NCI-H226 (cell line): ENCODE measurements at regions not wholly inside any gene's neighbourhood (a gene's known extent, or its start where the extent isn't known, plus 50 kb on each side); places are given as distances from the start of the nearest gene placed in this dataset.
A peak's percentile ranks its signal among the peaks of the same experiment; 100 is the strongest.
"Not testable (repeated sequence)": the region's sequence is repeated elsewhere in the genome, so short reads cannot be mapped to it uniquely, and the experiment has no call there.

Source experiments
- DNase-seq: peaks from one replicate; pipeline ENCODE4 v3.0.0-alpha.2; 2015

DNA sequence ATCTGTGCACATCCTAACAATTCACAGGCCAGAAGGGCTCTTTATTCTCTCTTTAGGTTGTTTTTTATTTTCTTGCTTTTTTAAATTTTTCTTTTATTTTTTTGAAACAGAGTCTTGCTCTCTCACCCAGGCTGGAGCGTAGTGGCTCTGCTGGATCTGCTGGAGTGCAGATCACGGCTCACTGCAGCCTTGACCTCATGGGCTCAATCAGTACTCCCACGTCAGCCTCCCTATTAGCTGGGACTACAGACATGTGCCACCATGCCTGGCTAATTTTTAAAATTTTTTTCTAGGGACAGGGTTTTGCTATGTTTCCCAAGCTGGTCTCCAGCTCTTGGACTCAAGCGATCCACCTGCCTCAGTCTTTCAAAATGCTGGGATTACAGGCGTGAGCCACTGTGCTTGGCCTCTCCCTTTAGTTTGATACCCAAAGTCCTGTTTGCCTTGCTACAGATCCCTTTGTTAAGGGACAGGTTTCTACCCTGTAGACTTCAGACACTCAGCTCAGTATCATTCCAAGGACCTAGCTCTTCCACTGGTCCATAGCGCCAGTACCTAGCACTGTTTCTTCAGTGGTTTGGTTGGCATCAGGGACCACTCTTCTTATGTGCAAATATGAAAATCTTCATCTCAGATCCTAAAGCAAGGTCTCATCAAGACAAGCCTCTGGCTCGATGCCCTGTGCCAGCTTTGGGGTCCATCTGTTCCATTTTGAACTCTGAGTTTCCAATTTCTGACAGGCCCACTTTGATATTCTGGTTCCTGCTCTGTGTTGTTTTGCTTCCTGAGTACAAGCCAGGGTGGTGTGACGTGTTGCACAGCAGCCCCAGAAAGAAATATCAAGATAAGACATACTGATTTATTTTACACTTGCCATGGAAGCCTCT lies 211.7 kb downstream of the FAT3 start:
- DNase-seq, result no peak

DNA sequence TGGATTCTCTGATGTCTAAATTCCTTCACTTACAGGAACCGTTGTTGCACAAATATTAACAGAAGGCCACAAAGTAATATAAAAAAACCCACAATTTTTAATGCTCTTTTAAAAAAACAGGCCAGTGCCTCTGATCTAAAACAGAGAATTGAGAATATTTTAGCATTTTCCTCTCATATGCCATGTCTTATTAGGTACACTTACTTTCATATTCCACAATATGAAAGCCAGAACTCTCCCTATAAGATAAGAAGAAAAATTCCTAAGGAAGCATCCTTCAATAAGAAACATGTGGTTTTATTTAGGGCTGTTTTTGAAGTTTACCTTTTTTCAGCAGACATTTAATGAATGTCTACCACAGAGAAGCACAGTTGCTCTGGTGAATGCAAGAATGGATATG lies 214.5 kb downstream of the FAT3 start:
- no peak for DNase-seq

DNA sequence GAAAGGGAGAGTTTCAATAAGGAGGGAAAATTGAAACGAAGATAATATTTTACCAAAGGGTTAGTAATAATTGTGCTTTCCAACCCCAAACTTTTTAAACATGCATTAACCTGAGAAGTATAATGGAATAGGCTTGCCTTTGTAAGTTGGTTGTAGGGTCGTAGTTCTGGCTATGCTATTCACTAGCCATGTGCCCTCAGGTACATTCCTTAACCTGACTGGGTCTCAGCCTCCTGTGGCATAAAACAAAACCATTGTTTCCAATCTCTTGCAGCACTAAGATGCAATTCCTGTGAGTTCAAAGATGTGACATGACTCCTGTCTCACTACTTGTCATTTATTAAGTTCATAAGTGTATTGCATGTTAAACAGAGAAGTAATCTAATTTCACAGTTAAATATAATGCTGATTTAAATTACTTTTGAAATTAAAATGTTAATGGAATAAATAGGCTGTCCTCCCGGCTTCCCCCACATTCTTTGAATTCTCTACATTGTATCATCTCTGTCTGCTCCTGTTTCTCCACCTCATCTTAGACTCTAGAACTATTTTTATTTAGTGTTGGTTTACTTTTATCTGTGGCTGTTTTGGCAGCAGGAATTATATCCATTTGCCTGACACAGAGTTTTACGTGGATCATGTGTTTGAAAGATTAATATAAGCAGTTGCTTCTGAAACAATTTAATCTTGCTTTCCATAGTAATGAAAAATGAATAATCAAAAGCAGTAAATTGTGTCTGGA lies 216.3 kb downstream of the FAT3 start:
- peak; percentile 11 for DNase-seq

DNA sequence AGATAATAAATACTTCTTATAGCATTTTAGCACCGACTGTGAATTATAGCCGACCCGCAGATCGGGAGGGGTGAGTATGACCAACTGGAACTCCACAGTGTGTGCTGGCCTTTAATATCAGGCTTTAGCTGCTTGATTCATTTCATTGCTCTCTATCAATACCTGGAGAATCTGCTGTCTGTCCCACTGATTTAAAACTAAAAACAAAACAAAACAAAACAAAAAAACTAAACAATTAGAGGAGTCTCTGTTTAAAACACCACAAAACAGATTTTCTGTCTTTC lies 216.8 kb downstream of the FAT3 start:
- DNase-seq, result no peak

DNA sequence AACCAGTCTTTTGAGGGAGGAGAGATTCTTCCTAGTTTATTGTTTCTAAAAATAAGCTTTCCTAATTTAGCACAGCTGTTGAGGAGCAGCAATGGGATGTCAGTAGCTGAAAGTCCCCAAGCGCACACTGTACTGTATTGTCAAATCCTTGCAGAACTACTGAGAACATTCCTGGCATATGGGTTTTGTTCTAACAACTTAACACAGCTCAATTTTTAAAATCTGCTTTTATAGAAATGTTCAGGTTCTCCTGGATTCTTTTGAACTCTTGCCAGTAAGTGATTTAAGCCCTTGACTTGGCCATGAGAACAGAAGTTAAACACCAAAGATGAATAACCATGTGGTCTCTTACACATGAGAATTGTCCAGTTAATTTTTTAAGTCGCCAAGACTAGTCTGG lies 218.6 kb downstream of the FAT3 start:
- no peak for DNase-seq

DNA sequence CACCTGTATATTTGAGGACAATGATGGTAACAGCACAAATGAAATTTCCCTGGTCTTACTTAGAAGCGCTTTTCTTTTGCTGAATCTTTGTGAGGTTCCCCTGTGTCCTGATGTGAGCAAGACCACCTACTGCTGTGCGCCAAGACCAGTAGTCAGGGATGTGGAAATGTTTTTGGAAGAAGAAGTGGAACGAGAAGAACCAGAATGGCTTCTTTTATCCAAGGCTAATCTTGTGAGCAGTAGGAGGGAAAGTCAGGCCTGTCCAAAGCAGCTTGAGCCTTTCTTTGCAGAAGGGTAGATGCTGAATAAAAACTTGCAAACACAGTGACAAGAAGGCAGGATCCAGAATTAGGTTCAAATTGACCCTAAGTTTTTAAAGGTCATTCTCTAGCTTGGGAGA lies 223.0 kb downstream of the FAT3 start:
- DNase-seq, result no peak

DNA sequence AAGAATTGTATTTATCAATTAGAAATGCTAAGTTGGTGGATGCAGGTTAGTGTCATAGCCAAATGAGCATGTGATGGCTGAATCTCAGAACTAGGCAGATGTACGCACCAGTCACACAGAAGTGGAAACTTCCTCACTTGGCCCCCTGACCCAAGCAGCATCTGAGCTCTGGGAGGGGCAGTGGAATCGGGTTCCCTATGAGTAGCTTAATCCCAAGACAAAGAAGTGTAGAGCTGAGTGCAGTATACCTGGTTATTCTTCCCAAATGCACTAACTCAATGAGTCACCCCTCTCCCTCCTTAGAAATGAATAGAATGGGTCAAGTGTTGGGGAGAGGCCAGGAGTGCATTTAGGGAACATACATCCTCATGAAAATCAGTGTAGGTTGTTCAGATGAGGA lies 224.6 kb downstream of the FAT3 start:
- no peak for DNase-seq

DNA sequence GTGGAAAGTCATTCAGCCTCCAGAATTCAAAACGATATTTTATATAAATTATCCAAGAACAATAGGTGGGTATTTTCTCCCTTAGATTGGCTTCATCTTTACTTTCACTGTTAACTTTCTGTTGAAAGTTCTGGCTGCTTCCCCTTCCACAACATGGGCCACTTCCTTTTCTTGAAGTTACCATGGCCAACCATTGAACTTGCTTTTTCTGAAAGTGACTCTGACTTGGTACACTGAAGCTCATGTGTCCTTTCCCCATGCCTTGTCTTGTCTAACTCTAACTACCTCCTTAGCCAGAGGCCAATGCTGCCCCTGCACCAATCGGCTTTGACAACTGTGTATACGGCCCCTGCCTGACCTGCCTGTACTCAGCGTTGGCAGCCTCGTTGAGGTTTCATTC lies 225.2 kb downstream of the FAT3 start:
- no peak for DNase-seq

DNA sequence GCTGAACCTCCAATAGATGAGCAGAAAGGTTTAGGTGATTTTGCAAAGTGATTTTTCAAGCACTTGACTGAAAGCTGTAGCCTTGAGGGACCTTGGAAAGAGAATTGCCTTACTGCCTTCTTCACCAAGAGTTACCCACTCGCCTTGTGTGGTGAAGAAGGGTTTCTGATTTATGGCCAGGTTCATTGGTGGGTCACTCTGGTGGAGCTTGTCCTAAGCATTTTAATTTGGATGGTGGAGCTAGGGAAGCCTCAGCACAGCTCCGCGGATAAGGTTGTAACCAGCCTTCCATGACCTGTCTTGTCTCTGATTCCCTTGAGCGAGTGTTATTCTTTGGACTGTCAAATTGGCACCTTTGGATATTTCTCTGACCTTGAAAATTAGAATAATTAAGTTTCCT lies 226.4 kb downstream of the FAT3 start:
- no peak for DNase-seq

DNA sequence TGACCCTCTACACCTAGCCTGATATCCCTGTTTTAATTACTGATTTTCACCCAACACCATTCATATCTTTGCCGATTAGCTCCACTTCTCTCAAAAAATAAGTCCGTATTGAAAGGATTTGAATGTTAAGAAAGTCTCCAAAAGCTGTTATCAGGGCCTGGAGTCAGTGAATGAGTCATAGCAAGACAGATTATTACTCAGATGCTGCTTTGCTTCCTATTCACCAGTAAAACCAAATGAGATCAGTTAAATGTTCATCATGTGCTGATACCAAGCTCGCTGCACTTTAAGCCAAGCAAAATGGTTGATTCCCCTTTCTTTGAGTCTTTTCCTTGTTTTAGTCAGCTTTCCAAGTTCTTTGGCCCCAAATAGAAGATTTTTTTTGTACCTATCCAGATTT lies 228.4 kb downstream of the FAT3 start:
- peak; percentile 66 for DNase-seq

DNA sequence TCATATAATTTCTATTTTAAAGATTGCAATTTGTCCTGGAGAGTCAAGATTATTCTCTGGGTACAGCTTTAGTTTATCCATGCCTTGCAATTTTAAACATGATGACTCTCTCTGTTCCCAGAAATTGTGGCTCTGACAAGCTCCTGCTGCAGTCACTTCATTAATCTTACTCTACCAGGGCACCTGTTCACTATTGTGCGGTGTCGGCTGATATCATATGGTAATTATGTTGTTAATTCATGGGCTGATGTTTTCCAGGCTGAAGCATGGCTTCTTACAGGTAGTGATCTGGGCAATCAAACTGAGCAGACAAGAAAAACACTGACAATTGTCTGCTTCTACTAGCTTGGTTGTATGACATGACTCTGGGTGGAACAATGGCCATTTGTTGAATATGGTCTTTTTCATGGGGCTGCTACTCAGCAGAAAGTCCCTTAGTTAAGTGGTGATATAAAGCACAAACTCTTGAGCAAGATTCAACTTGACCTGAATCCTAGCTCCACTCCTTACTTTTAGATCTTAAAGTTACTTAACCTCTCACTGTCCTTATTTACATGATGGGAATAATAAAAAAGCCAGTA lies 230.7 kb downstream of the FAT3 start:
- DNase-seq, result no peak

DNA sequence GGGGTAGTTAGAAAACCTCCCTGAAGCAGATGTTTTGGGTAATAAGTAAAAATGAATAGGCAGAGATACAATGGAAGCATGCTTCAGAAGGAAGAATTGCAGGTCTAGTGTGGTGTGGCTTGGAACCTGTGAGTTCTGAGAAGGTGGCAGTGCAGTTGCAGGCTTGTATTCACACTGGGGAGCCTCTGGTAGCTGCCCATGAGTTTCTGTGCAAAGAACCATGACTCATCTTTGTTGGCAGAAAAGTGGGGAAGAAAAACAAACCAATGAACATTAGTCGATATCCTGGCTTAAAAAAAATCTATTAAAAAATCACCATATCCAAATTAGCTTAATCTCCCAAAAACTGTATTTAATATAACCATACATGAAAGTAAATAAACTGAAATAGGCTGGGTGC lies 232.6 kb downstream of the FAT3 start:
- no peak for DNase-seq

DNA sequence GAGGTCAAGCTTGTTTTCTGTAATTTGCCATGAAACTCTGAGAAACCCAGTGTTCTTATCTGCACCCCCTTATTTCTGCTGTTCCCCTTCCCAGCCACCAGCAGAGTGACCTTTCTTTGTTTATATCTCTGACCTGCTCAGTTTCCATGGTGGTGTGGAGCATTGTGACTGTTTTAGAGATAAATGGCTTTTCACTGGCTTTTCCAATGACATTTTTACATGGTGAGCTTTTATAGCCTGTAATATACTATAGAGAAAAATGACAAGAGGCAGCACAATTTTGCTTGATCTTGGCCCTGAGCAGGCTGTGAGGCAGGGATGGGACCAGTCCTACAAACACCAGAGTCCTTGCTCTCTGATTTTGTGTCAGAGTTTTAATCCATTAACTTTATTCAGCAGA lies 233.9 kb downstream of the FAT3 start:
- no peak for DNase-seq

DNA sequence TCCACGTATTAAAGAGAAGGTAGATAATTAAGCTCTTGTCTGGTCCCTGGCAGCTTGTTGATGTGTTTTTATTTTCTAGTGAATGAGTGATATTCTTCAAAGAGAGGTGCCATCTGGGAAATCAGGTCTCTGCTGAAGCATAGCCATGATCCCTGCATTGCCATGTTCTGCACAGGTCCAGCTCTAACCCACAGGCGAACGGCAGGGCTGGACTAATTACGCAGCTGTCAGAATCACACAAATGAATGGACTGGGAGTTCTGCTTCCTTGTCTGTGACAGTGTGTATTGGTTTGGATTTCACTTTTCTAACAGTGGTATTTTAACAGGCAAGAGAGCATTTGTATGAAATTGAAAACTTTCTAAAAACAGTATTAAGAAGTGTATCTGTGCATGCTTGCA lies 235.6 kb downstream of the FAT3 start:
- no peak for DNase-seq

DNA sequence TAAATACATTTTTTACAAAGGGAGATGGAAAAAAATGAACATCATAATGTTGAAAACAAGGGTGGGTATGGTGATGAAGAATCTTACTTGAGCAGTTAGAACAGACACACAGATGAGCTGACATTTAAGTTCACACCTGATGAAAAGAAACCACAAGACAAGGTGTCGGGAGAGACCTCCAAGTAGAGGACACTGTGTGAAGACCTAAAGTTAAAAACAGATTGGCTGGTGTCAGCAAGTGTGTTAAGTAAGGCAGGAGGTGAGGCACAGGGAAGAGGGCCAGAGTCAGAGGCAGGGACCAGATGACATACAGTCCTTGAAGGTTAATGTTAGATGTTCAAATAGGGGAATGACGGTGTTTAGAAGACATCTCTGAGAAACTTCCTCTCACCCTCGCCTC lies 236.8 kb downstream of the FAT3 start:
- no peak for DNase-seq

DNA sequence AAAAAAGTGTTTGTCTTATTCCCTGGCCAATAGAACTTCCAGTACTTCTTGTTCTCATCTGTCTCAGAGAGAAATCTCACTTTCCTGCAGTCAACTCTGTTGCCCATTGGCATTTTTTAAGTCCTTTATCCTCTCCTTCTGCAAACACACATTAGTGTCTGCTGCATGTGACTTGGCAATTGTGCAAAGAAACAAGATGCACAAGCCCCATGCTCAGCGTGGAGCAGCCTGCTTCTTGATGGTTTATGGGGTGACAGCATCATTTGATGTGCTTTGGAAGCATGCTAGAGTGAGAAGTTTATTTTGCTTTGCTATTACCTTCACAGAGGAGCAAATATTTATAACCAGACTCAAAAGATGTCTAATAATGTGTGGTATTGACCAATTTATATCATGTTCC lies 238.2 kb downstream of the FAT3 start:
- no peak for DNase-seq

DNA sequence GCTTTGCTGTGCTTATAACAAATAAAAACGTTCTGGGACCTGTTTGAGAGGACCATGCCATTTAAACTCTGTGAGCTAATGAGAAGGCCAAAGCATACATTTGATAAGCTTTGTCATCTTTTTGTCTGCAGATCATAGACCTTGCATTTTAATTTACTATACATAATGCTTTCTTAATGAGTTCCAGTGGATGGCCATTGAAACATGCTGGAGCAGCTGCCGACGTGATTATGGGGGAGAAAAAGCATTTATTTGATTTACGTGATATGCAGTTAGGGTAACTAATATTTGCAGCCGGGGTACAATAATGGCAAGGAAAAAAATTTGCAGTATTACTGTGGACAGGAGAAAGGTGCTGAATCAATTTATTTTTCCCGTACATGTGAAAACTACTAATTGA lies 240.2 kb downstream of the FAT3 start:
- no peak for DNase-seq

DNA sequence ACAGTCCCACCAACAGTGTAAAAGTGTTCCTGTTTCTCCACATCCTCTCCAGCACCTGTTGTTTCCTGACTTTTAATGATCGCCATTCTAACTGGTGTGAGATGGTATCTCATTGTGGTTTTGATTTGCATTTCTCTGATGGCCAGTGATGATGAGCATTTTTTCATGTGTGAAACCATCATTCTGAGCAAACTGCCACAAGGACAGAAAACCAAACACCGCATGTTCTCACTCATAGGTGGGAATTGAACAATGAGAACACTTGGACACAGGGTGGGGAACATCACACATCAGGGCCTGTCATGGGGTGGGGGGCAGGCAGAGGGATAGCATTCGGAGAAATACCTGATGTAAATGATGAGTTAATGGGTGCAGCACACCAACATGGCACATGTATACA lies 240.8 kb downstream of the FAT3 start:
- not testable (repeated sequence) for DNase-seq

DNA sequence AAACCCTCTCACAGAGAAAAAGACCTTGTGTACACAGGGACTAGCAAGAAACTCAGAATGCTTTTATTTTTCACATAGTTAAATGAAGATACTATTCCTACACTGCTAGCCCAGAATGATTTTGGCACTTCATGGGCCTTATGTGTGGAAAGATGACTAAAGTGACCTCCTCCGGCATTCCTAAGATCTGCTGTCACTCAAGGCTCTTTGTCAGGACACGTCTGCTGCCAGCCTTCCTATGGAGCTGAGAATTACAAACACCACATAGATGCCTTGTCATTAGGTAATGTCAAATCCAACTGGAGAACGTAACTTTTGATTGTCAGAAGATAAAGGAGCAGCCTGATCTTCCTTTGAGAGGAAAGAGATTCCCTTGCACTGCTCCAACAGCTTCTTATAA lies 249.1 kb downstream of the FAT3 start:
- peak; percentile 12 for DNase-seq

DNA sequence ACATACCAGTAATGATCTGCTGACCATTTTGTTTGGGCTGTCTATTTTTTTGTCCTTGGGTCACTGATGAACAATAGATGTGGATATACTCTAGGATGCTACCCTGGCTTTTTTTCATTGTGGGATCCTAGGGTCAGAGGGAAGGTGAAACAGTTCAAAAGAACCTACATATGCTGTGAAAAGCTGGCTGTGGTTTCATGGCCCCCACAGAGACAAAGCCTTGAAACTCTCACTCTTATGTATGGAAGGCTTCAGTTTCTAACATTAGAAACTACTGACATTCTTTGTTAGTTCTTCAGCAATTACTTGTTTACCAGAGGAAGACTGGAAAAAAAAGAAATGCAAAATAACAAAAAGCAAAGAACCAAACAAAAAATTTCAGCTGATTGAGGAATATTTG lies 250.7 kb downstream of the FAT3 start:
- DNase-seq, result no peak

DNA sequence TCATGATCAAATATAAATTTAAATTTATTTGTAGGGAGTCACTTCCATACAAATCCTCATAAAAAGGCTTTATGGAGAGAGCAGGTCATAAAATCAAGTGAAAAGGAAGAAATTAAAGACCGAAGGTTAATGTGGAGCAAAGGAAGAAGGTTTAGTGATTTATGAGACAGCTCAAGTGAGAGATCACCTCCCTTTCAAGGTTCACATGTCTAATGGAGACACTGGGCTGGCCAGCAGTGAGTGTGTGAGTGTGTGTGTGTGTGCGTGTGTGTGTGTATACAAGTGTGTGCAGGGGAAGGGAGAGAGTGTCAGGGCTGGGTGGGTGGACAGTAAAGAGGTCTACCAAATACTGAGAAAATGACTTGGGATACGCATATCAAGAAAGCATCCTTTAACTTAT lies 251.2 kb downstream of the FAT3 start:
- DNase-seq, result no peak

DNA sequence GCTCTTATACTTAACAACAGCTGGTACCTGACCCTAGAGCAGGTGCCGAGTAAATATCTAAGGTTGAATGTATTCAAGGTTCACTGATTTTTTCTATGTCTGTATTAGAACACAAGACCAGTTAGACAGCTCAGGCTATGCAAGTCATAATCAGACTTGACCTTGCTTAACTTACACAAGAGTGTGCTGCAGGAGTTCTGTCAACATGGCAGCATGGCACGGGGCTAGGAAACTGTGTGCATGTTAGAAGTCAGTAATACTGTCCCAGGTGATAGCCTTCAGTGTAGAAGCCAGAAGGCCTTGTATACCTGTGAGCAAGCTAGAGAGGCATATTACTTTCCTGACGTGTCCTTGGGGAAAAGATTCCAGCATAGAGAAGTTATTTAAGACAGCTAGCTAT lies 253.1 kb downstream of the FAT3 start:
- DNase-seq, result no peak

DNA sequence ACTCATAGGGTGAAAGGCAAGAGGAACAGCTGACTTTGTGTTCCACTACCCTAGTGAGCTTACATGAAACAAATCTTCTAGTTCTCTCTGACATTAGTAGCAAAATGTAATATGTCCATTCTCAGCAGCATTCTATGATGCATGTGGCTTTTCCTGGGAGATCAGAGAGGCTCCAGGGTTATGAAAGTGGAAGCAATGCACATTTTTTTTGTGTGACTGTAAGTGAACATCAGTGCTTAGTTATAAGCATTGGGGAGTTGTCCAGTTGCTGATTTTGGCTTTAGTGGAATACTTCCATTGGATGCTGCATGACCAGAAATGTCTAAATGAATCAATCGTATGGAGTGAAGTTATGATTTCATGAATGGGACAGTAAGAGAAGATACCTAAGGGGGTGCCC lies 255.9 kb downstream of the FAT3 start:
- no peak for DNase-seq

DNA sequence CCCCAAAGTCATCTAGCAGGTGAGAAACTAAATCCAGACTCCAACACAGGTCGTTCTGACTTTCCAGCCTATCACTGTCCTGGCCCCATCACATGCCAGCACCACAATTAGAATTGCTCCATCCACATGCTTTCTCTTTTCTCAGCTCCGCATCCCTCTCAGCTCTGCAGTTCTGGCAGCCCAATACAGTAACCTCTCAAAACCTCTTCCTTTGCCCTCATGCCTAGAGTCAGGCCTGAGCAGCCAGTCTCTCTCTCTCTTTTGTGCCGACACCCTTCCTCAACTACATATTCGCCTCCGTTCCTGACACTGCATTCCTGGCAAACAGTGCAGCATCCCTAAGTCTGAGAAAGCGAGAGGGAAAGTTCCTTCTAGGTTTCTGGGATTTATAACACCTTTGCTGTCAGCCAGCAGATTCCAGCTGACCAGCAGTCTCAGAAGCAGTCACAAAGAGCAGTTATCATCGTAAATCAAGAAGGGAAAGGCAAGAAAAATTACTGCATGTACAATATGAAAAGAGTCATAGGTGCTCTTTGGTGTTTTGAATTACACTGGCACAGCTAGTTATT lies 258.0 kb downstream of the FAT3 start:
- DNase-seq, result no peak
